ENCODE measurements at regions not wholly inside any gene's neighbourhood (a gene's known extent, or its start where the extent isn't known, plus 50 kb on each side); places are given as distances from the start of the nearest gene placed in this dataset.
"Not testable (repeated sequence)": the region's sequence is repeated elsewhere in the genome, so short reads cannot be mapped to it uniquely, and the experiment has no call there.

GRCh38 chr6:150751296-150751695, 114.2 kb upstream of the MTHFD1L start:
- TF ChIP-seq CTCF (conservative IDR thresholded peaks at IDR 0.05; ENCODE audit: control insufficient read depth, insufficient read depth, low read depth, low read length): no peak
- DNase-seq (ENCODE audit: low read depth): no peak
- H3K4me3 ChIP-seq (ENCODE audit: control insufficient read depth, low read depth, low read length): no peak overlapping the region

GRCh38 chr6:150752409-150752808, 113.1 kb upstream of the MTHFD1L start:
- no peak overlapping the region for H3K4me3 ChIP-seq (ENCODE audit: control insufficient read depth, low read depth, low read length)
- no peak for DNase-seq (ENCODE audit: low read depth)
- no peak for TF ChIP-seq CTCF (conservative IDR thresholded peaks at IDR 0.05; ENCODE audit: control insufficient read depth, insufficient read depth, low read depth, low read length)

- TF ChIP-seq CTCF (conservative IDR thresholded peaks at IDR 0.05; ENCODE audit: control insufficient read depth, insufficient read depth, low read depth, low read length): no peak
- DNase-seq (ENCODE audit: low read depth): no peak
- H3K4me3 ChIP-seq (ENCODE audit: control insufficient read depth, low read depth, low read length): no peak overlapping the region
Observed at GRCh38 chr6:150753371-150754064, 112.0 kb upstream of the MTHFD1L start.

- H3K4me3 ChIP-seq (ENCODE audit: control insufficient read depth, low read depth, low read length): no peak overlapping the region
- TF ChIP-seq CTCF (conservative IDR thresholded peaks at IDR 0.05; ENCODE audit: control insufficient read depth, insufficient read depth, low read depth, low read length): no peak
- no peak for DNase-seq (ENCODE audit: low read depth)
Observed at GRCh38 chr6:150755042-150755441, 110.5 kb upstream of the MTHFD1L start.

- TF ChIP-seq CTCF (conservative IDR thresholded peaks at IDR 0.05; ENCODE audit: control insufficient read depth, insufficient read depth, low read depth, low read length): no peak
- no peak for DNase-seq (ENCODE audit: low read depth)
- no peak overlapping the region for H3K4me3 ChIP-seq (ENCODE audit: control insufficient read depth, low read depth, low read length)
Observed at GRCh38 chr6:150755524-150755923, 110.0 kb upstream of the MTHFD1L start.

GRCh38 chr6:150756173-150756572, 109.3 kb upstream of the MTHFD1L start:
- no peak overlapping the region for H3K4me3 ChIP-seq (ENCODE audit: control insufficient read depth, low read depth, low read length)
- TF ChIP-seq CTCF (conservative IDR thresholded peaks at IDR 0.05; ENCODE audit: control insufficient read depth, insufficient read depth, low read depth, low read length): no peak
- DNase-seq (ENCODE audit: low read depth): no peak

GRCh38 chr6:150757807-150758206, 107.7 kb upstream of the MTHFD1L start:
- H3K4me3 ChIP-seq (ENCODE audit: control insufficient read depth, low read depth, low read length); DNase-seq (ENCODE audit: low read depth): not testable (repeated sequence)

All from fibroblast of mammary gland (primary cell).